ENCODE measurements at regions not wholly inside any gene's neighbourhood (a gene's known extent, or its start where the extent isn't known, plus 50 kb on each side); places are given as distances from the start of the nearest gene placed in this dataset.

- no peaks in the 10 kb centered on the region for H3K79me2 ChIP-seq (ENCODE audit: insufficient read depth, low read length)
- no peak overlapping the region for H3K4me3 ChIP-seq (replicated peaks in 1 of 3; ENCODE audit: low read depth in 2 of 3, low read length in 3 of 3)
- Mint-ChIP-seq H3K9me3 (peaks cover 0 to 2% (median 2%) of the 10 kb centered on the region in 7 donors), H3K4me1 (no peaks in the 10 kb centered on the region), H3K36me3 (no peaks in the 10 kb centered on the region), H3K4me3 (no peak overlapping the region), H3K27me3 (ENCODE audit: low read depth in 3 of 3) (peaks cover 0 to 10% (median 0%) of the 10 kb centered on the region in 3 donors), H3K27ac (no peak overlapping the region)
- no peak for DNase-seq
- no CpG with 5 or more reads among the region's 3 CpGs for WGBS (ENCODE audit: insufficient coverage)
- no peak overlapping the region for H3K9ac ChIP-seq (ENCODE audit: insufficient read depth, low read length, poor library complexity, severe bottlenecking)
- intact Hi-C loops (cut with micrococcal nuclease) = no loop called here
- no peaks in the 10 kb centered on the region for H3K9me3 ChIP-seq (replicated peaks in 1 of 2; ENCODE audit: control insufficient read depth in 1 of 2, insufficient read depth in 1 of 2, low read length in 2 of 2)
- H3K27ac ChIP-seq (ENCODE audit: low read depth in 1 of 2, low read length in 2 of 2) = no peak overlapping the region
- no peaks in the 10 kb centered on the region for H3K36me3 ChIP-seq (replicated peaks in 1 of 2; ENCODE audit: control insufficient read depth in 1 of 2, insufficient read depth in 2 of 2, low read length in 2 of 2)
- TF ChIP-seq CTCF (IDR thresholded peaks at IDR 0.05) = no peak
- no peaks in the 10 kb centered on the region for H4K20me1 ChIP-seq (ENCODE audit: insufficient read depth, low read length)
- no peak overlapping the region for H3K4me2 ChIP-seq (replicated peaks; ENCODE audit: extremely low read depth, low read length, poor library complexity, severe bottlenecking)
- no peaks in the 10 kb centered on the region for H3K4me1 ChIP-seq (ENCODE audit: control insufficient read depth in 1 of 2, insufficient read depth in 2 of 2, low read length in 2 of 2)
- H3K27me3 ChIP-seq (ENCODE audit: control insufficient read depth in 2 of 2, insufficient read depth in 2 of 2, low read length in 2 of 2) = no peaks in the 10 kb centered on the region
- no peak overlapping the region for H2AFZ ChIP-seq (ENCODE audit: insufficient read depth, low read depth, low read length, poor library complexity, severe bottlenecking)
These were observed 51.9 kb upstream of the SLC6A14 start for GRCh38 chrX:116384406-116384954.

All from CD14-positive monocyte (primary cell).